ENCODE measurements at regions not wholly inside any gene's neighbourhood (a gene's known extent, or its start where the extent isn't known, plus 50 kb on each side); places are given as distances from the start of the nearest gene placed in this dataset.

DNA sequence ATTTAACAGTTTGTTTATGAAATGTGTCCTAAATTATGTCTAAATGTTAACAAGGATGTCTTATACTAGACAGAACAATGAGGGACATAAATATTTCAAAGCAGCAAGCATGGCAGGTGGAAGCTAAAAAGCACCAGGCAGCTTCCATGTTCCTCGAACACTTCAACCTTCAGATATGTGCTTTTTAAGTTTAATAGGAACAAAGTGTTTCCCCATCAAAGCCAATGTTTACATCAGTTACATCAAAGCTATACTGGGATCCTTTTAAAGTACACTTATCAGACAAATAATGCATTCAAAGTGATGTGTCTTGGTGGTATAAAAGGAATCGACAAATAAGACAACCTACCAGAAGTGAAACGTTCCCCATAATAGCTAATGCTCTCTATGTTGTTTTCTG, 2841.1 kb upstream of the PCDH20 start:
- Histone ChIP-seq H3K27ac (ENCODE audit: low read length) (no peak overlapping the region), H3K27me3 (replicated peaks; ENCODE audit: insufficient read depth, low read length) (no peaks in the 10 kb centered on the region), H3K4me3 (ENCODE audit: low read length) (no peak overlapping the region), H3K9me2 (replicated peaks; ENCODE audit: insufficient read depth, low read length) (no peaks in the 10 kb centered on the region), H2AFZ (ENCODE audit: low read length) (no peak overlapping the region), H3K4me1 (ENCODE audit: low read length) (no peaks in the 10 kb centered on the region), H3K4me2 (ENCODE audit: low read depth, low read length) (no peak overlapping the region), H4K20me1 (ENCODE audit: insufficient read depth, low read length) (no peaks in the 10 kb centered on the region), H3F3A (ENCODE audit: insufficient read depth, low read length) (no peaks in the 10 kb centered on the region), H3K79me2 (ENCODE audit: low read length) (no peaks in the 10 kb centered on the region), H3K9ac (ENCODE audit: low read length) (no peak overlapping the region), H3K9me3 (replicated peaks; ENCODE audit: insufficient read depth, low read length) (no peaks in the 10 kb centered on the region), H3K36me3 (replicated peaks; ENCODE audit: insufficient read depth, low read length) (no peaks in the 10 kb centered on the region)
- DNase-seq = no peak
- TF ChIP-seq EZH2phosphoT487 (IDR thresholded peaks at IDR 0.05; ENCODE audit: low read length) = no peak
- TF ChIP-seq, protein P1, sequence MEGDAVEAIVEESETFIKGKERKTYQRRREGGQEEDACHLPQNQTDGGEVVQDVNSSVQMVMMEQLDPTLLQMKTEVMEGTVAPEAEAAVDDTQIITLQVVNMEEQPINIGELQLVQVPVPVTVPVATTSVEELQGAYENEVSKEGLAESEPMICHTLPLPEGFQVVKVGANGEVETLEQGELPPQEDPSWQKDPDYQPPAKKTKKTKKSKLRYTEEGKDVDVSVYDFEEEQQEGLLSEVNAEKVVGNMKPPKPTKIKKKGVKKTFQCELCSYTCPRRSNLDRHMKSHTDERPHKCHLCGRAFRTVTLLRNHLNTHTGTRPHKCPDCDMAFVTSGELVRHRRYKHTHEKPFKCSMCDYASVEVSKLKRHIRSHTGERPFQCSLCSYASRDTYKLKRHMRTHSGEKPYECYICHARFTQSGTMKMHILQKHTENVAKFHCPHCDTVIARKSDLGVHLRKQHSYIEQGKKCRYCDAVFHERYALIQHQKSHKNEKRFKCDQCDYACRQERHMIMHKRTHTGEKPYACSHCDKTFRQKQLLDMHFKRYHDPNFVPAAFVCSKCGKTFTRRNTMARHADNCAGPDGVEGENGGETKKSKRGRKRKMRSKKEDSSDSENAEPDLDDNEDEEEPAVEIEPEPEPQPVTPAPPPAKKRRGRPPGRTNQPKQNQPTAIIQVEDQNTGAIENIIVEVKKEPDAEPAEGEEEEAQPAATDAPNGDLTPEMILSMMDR (IDR thresholded peaks at IDR 0.05; ENCODE audit: low read length) = no peak
- TF ChIP-seq EZH2 (optimal IDR thresholded peaks at IDR 0.05; ENCODE audit: low read depth, low read length) = no peak

GRCh38 chr13:64255988-64256387, 2840.3 kb upstream of the PCDH20 start:
- Histone ChIP-seq H3K9me3 (replicated peaks; ENCODE audit: insufficient read depth, low read length) (no peaks in the 10 kb centered on the region), H3K36me3 (replicated peaks; ENCODE audit: insufficient read depth, low read length) (no peaks in the 10 kb centered on the region), H3F3A (ENCODE audit: insufficient read depth, low read length) (no peaks in the 10 kb centered on the region), H4K20me1 (ENCODE audit: insufficient read depth, low read length) (no peaks in the 10 kb centered on the region), H3K4me2 (ENCODE audit: low read depth, low read length) (no peak overlapping the region), H2AFZ (ENCODE audit: low read length) (no peak overlapping the region), H3K9me2 (replicated peaks; ENCODE audit: insufficient read depth, low read length) (no peaks in the 10 kb centered on the region), H3K4me1 (ENCODE audit: low read length) (no peaks in the 10 kb centered on the region), H3K4me3 (ENCODE audit: low read length) (no peak overlapping the region), H3K79me2 (ENCODE audit: low read length) (no peaks in the 10 kb centered on the region), H3K27me3 (replicated peaks; ENCODE audit: insufficient read depth, low read length) (no peaks in the 10 kb centered on the region), H3K27ac (ENCODE audit: low read length) (no peak overlapping the region), H3K9ac (ENCODE audit: low read length) (no peak overlapping the region)
- TF ChIP-seq, protein P1 (IDR thresholded peaks at IDR 0.05; ENCODE audit: low read length) = no peak
- TF ChIP-seq EZH2phosphoT487 (IDR thresholded peaks at IDR 0.05; ENCODE audit: low read length) (no peak), EZH2 (optimal IDR thresholded peaks at IDR 0.05; ENCODE audit: low read depth, low read length) (no peak)
- DNase-seq = no peak

- Histone ChIP-seq H4K20me1 (ENCODE audit: insufficient read depth, low read length) (no peaks in the 10 kb centered on the region), H3K27ac (ENCODE audit: low read length) (no peak overlapping the region), H3K4me3 (ENCODE audit: low read length) (no peak overlapping the region), H3K36me3 (replicated peaks; ENCODE audit: insufficient read depth, low read length) (no peaks in the 10 kb centered on the region), H3F3A (ENCODE audit: insufficient read depth, low read length) (no peaks in the 10 kb centered on the region), H3K27me3 (replicated peaks; ENCODE audit: insufficient read depth, low read length) (no peaks in the 10 kb centered on the region), H3K9me3 (replicated peaks; ENCODE audit: insufficient read depth, low read length) (no peaks in the 10 kb centered on the region), H3K4me1 (ENCODE audit: low read length) (no peaks in the 10 kb centered on the region), H3K4me2 (ENCODE audit: low read depth, low read length) (no peak overlapping the region), H2AFZ (ENCODE audit: low read length) (no peak overlapping the region), H3K9ac (ENCODE audit: low read length) (no peak overlapping the region), H3K79me2 (ENCODE audit: low read length) (no peaks in the 10 kb centered on the region), H3K9me2 (replicated peaks; ENCODE audit: insufficient read depth, low read length) (no peaks in the 10 kb centered on the region)
- TF ChIP-seq, protein P1 (IDR thresholded peaks at IDR 0.05; ENCODE audit: low read length) = no peak
- TF ChIP-seq EZH2phosphoT487 (IDR thresholded peaks at IDR 0.05; ENCODE audit: low read length) = no peak
- no peak for TF ChIP-seq EZH2 (optimal IDR thresholded peaks at IDR 0.05; ENCODE audit: low read depth, low read length)
- no peak for DNase-seq
These were observed 2832.9 kb upstream of the PCDH20 start for GRCh38 chr13:64248371-64249065.

All from MM.1S (cell line).